Activated naive CD8-positive, alpha-beta T cell treated with anti-CD3 and anti-CD28 coated beads, Interleukin-2, amount 10 ng/mL, durations not matched to agents 7 days and 5 days (primary cell): ENCODE measurements at regions not wholly inside any gene's neighbourhood (a gene's known extent, or its start where the extent isn't known, plus 50 kb on each side); places are given as distances from the start of the nearest gene placed in this dataset.
"Not testable (repeated sequence)": the region's sequence is repeated elsewhere in the genome, so short reads cannot be mapped to it uniquely, and the experiment has no call there.

Experiments
- ATAC-seq: fragments of 150-1000 bp; cut with Tn5 transposase; one replicate; pipeline ENCODE4 v1.10.0; 2021; ENCODE audit warnings: low read depth, moderate library complexity
- POLR2A ChIA-PET: fragments of 350-600 bp; sonication (Branson Sonifier 250); formaldehyde crosslinking; loops from one replicate; lab custom pipeline; 2021; ENCODE audit warnings: antibody characterized with exemption; lab: Charles Lee
- DNase-seq: peaks from one replicate; pipeline ENCODE4 v3.0.0; 2021
- H3K27ac Mint-ChIP-seq: one replicate; pipeline ENCODE4 v1.8.0; 2022; ENCODE audit warnings: mild to moderate bottlenecking, mixed read lengths
- H3K27me3 Mint-ChIP-seq: one replicate; pipeline ENCODE4 v1.8.0; 2022; ENCODE audit warnings: mild to moderate bottlenecking, moderate library complexity, mixed read lengths
- H3K36me3 Mint-ChIP-seq: one replicate; pipeline ENCODE4 v1.8.0; 2021; ENCODE audit warnings: mild to moderate bottlenecking, mixed read lengths
- H3K4me1 Mint-ChIP-seq: one replicate; pipeline ENCODE4 v1.8.0; 2021; ENCODE audit warnings: mixed read lengths
- H3K4me3 Mint-ChIP-seq: one replicate; pipeline ENCODE4 v1.8.0; 2022; ENCODE audit warnings: mild to moderate bottlenecking, moderate library complexity, mixed read lengths
- H3K9me3 Mint-ChIP-seq: one replicate; pipeline ENCODE4 v1.8.0; 2021; ENCODE audit warnings: mixed read lengths

DNA sequence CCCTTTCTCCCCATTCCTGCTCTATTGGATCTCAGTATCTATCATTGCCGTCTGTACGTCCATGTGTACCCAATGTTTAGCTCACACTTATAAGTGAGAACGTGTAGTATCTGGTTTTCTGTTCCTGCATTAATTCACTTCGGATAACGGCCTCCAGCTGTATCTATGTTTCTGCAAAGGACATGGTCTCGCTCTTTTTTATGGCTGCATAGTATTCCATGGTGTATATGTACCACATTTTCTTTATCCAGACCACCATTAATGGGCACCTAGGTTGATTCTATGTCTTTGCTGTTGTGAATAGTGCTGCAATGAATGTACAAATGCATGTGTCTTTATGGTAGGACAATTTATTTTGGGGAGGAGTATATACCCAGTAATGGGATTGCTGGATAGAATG lies 94.4 kb upstream of the MPP7 start:
- H3K27me3 Mint-ChIP-seq, result peaks cover 5% of the 10 kb centered on the region
- ATAC-seq (no peak), DNase-seq (no peak)
- H3K4me1 Mint-ChIP-seq, result peaks cover 3% of the 10 kb centered on the region
- POLR2A ChIA-PET, result no interaction called here
- no peaks in the 10 kb centered on the region for H3K9me3 Mint-ChIP-seq
- no peak overlapping the region for H3K27ac Mint-ChIP-seq
- no peaks in the 10 kb centered on the region for H3K36me3 Mint-ChIP-seq
- no peak overlapping the region for H3K4me3 Mint-ChIP-seq

DNA sequence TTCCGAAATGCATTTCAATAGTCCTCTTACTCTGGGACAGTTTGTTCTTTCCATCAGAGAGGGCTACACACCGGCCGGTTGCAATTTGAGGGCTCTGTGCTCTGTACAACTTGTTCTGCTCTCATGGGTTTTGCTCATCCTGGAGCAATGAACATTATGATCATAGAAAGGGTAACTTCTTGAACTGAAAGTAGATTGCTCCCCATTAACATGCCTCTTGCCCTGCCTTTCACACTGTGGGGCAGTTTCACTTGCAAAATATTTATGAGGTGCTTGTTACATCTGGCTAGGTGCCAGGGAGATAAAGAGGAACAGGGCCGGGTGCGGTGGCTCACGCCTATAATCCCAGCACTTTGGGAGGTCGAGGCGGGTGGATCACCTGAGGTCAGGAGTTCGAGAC lies 97.3 kb upstream of the MPP7 start:
- H3K4me1 Mint-ChIP-seq, result peaks cover 2% of the 10 kb centered on the region
- H3K36me3 Mint-ChIP-seq, result no peaks in the 10 kb centered on the region
- peaks cover 5% of the 10 kb centered on the region for H3K27me3 Mint-ChIP-seq
- ATAC-seq (no peak), DNase-seq (no peak)
- no peak overlapping the region for H3K4me3 Mint-ChIP-seq
- POLR2A ChIA-PET, result no interaction called here
- no peaks in the 10 kb centered on the region for H3K9me3 Mint-ChIP-seq
- no peak overlapping the region for H3K27ac Mint-ChIP-seq

DNA sequence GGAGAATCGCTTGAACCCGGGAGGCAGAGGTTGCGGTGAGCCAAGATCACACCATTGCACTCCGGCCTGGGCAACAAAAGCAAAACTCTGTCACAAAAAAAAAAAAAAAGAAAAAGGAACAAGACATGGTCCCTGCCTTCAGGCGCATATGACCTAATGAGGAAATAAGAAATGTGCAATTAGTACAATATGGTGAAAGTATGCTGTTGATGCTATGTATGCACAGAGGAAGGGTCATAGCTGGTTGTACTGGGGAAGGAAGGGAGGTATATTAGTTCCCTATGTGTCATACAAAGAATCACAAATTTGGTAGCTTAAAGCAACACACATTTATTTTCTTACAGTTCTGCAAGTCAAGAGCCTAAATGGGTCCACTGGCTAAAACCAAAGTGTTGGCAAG lies 97.8 kb upstream of the MPP7 start:
- peaks cover 2% of the 10 kb centered on the region for H3K27me3 Mint-ChIP-seq
- no peak overlapping the region for H3K27ac Mint-ChIP-seq
- H3K4me1 Mint-ChIP-seq, result peaks cover 2% of the 10 kb centered on the region
- DNase-seq (no peak), ATAC-seq (no peak)
- POLR2A ChIA-PET, result interaction anchor here (0.7 kb wide), 1 partner anchor 1210 kb away, joined by 4 read pairs; no protein-coding TSS in a partner anchor
- H3K4me3 Mint-ChIP-seq, result no peak overlapping the region
- no peaks in the 10 kb centered on the region for H3K36me3 Mint-ChIP-seq
- no peaks in the 10 kb centered on the region for H3K9me3 Mint-ChIP-seq

DNA sequence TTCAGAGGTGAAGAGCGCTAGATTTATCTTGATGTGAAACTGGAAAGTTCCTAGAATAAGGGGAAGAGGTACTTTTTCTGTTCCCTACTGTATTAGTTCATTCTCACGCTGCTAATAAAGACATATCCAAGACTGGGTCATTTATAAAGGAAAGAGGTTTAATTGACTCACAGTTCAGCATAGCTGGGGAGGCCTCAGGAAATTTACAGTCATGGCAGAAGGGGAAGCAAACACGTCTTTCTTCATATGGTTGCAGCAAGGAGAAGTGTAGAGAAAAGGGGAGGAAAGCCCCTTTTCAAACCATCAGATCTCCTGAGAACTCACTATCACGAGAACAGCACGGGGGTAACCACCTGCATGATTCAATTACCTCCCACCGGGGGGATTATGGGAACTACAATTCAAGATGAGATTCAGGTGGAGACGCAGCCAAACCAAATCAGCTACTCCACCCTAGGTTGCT lies 99.8 kb upstream of the MPP7 start:
- H3K9me3 Mint-ChIP-seq, H3K27me3 Mint-ChIP-seq, ATAC-seq, H3K4me1 Mint-ChIP-seq, H3K27ac Mint-ChIP-seq, POLR2A ChIA-PET, DNase-seq, H3K4me3 Mint-ChIP-seq, H3K36me3 Mint-ChIP-seq: not testable (repeated sequence)

DNA sequence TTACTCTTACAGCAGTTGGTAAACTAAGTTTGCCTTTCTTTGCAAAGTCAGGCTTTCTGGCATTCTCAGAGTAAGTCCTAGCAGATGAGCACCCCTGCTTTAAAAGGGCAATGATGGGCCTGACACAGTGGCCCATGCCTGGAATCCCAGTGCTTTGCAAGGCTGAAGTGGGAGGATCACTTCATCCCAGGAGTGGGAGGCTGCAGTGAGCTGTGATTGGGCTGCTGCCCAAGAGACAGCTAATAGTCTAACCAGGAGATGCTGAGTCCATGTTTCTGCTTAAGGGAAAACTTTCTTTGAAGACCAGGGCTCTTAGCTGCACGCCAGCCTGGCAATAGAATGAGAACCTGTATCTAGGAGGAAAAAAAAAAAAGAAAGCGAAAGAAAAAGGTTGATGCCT lies 100.2 kb upstream of the MPP7 start:
- Mint-ChIP-seq H3K36me3 (no peaks in the 10 kb centered on the region), H3K4me1 (peaks cover 2% of the 10 kb centered on the region), H3K4me3 (no peak overlapping the region), H3K27me3 (no peaks in the 10 kb centered on the region), H3K9me3 (no peaks in the 10 kb centered on the region), H3K27ac (no peak overlapping the region)
- ATAC-seq (no peak), DNase-seq (no peak)
- POLR2A ChIA-PET, result no interaction called here

DNA sequence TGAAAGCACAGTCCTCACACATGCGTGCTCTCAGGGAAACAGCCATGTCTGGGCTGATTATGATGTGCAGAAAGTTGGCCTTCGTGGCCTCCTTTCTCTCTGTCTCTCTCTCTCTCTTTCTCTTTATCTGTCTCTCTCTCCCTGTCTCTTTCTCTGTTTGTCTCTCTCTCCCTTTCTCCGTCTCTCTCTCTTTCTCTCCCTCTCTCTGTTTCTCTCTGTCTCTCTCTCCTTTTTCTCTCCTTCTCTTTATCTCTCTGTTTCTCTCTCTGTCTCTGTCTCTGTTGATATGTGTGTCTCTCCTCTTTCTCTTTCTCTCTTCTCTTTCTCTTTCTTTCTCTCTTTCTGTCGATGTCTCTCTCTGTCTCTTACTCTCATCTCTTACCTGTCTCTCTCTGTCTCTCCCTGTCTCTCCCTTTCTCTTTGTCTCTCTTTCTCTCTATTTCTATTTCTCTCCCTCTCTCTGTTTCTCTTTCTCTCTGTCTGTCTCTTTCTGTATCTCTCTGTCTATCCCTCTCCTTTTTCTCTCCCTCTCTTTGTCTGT lies 105.4 kb upstream of the MPP7 start:
- POLR2A ChIA-PET, result no interaction called here
- H3K27ac Mint-ChIP-seq, result no peak overlapping the region
- H3K36me3 Mint-ChIP-seq, result no peaks in the 10 kb centered on the region
- H3K27me3 Mint-ChIP-seq, result peaks cover 7% of the 10 kb centered on the region
- peaks cover under 1% of the 10 kb centered on the region for H3K9me3 Mint-ChIP-seq
- H3K4me3 Mint-ChIP-seq, result no peak overlapping the region
- DNase-seq (no peak), ATAC-seq (no peak)
- peaks cover 1% of the 10 kb centered on the region for H3K4me1 Mint-ChIP-seq

DNA sequence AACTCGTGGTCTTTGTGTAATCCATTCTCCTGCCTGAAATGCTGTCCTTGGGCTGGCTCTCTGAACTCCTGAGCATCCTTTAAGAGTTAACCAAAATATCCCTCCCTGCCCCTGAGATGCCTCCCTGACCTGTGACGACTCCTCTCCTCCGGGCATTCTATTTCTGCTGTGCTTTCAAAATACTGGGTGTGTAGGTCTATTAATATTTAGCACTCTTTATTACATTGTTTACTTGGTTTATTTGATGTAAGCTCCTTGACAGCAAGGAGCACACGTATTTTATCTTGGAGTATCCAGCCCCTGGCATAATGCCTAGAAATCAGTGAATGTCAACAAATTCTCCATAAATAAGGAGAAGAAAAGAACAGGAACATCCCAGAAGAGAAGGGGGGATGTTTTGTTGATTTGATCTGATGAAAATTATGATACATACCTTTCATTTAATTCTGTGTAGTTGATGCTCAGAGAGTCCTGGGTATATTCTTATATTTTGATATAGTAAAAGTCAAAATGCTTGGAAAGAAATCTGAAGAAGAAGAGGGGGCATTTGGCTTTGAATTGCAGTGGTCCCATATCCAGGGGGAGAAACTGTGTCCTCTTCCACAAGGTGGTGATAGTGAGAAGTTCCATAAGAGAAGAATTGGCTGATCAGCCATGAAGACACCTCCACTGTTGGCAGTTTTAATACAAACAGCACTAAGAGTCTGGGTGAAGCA lies 107.7 kb upstream of the MPP7 start:
- Mint-ChIP-seq H3K27me3 (peaks cover 7% of the 10 kb centered on the region), H3K4me1 (peaks cover 1% of the 10 kb centered on the region), H3K9me3 (peaks cover 3% of the 10 kb centered on the region), H3K4me3 (no peak overlapping the region), H3K36me3 (no peaks in the 10 kb centered on the region), H3K27ac (no peak overlapping the region)
- no peak for ATAC-seq
- POLR2A ChIA-PET, result no interaction called here
- DNase-seq, result no peak

DNA sequence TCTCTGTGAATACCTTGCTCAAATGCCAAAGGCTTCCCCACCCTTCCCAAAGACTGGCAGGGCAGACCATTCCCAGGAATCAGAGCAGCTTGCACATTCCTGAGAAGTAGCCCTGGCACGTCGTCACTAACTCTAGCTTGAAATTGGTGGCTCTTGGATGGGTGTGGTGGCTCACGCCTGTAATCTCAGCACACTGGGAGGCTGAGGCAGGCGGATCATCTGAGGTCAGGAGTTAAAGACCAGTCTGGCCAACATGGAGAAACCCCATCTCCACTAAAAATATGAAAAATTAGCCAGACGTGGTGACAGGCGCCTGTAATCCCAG lies 108.2 kb upstream of the MPP7 start:
- Mint-ChIP-seq H3K27ac (no peak overlapping the region), H3K27me3 (peaks cover 9% of the 10 kb centered on the region), H3K4me1 (peaks cover 1% of the 10 kb centered on the region), H3K4me3 (no peak overlapping the region), H3K36me3 (no peaks in the 10 kb centered on the region), H3K9me3 (peaks cover 3% of the 10 kb centered on the region)
- POLR2A ChIA-PET, result no interaction called here
- DNase-seq (no peak), ATAC-seq (no peak)

DNA sequence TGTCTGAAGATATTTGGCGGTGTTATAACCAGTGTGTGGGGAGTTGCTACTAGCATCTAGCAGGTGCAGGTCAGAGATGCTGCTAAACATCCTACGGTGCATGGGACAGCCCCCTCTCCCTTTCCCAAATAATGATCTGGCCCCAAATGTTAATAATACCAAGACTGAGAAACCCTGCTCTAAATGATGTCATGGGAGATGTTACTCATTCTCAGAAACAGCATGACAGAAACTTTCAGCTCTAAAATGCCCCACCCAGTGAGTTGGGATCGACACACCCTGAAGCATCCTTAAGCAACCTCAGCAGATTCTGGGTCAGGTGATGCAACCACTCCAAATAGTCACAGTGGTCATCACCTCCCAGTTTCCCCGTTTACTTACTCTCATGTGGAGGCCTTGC lies 108.8 kb upstream of the MPP7 start:
- H3K4me3 Mint-ChIP-seq, result no peak overlapping the region
- H3K9me3 Mint-ChIP-seq, result peaks cover 3% of the 10 kb centered on the region
- DNase-seq (no peak), ATAC-seq (no peak)
- peaks cover 11% of the 10 kb centered on the region for H3K27me3 Mint-ChIP-seq
- POLR2A ChIA-PET, result no interaction called here
- H3K27ac Mint-ChIP-seq, result no peak overlapping the region
- H3K36me3 Mint-ChIP-seq, result no peaks in the 10 kb centered on the region
- peaks cover 1% of the 10 kb centered on the region for H3K4me1 Mint-ChIP-seq

DNA sequence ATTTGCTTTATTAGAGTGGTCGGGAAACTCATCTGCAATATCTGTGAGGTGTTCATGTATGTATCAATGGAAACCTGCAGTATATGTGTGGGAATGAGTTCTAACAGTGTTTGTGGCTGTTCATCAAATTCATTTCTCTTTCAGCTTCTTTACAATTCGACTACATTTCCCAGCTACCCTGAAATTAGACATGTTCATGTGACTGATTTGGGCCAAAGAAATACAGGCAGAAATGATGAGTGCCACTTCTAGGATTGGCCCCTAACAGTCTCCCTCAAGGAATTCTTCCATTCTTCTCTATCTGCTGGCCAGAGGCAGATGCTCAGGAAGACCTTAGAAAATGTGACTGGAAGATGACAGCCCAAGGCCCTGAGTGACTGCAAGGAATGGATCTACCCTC lies 114.8 kb upstream of the WAC start:
- Mint-ChIP-seq H3K9me3 (peaks cover 3% of the 10 kb centered on the region), H3K4me3 (no peak overlapping the region), H3K36me3 (no peaks in the 10 kb centered on the region), H3K27ac (no peak overlapping the region), H3K4me1 (no peaks in the 10 kb centered on the region), H3K27me3 (peaks cover 12% of the 10 kb centered on the region)
- POLR2A ChIA-PET, result no interaction called here
- ATAC-seq (no peak), DNase-seq (no peak)

DNA sequence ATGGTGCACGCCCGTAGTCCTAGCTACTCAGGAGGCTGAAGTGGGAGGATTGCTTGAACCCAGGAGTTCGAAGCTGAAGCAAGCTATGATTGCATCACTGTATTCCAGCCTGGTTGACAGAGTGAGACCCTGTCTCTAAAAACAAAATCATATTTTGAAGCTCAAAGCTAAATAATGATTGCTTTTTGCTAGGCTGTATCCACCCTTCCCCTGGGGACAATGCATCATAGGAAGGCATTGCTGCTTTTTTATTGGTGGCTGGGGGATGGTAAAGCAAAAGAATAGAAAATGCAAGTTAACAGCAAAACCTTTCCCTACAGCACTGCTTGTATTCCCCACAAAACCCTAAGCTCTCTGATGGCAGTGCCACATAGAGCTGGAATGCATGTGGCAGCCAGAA lies 107.5 kb upstream of the WAC start:
- Mint-ChIP-seq H3K9me3 (no peaks in the 10 kb centered on the region), H3K27ac (no peak overlapping the region), H3K4me1 (peaks cover 1% of the 10 kb centered on the region), H3K27me3 (peaks cover 9% of the 10 kb centered on the region), H3K4me3 (no peak overlapping the region), H3K36me3 (no peaks in the 10 kb centered on the region)
- POLR2A ChIA-PET, result no interaction called here
- ATAC-seq (no peak), DNase-seq (no peak)

DNA sequence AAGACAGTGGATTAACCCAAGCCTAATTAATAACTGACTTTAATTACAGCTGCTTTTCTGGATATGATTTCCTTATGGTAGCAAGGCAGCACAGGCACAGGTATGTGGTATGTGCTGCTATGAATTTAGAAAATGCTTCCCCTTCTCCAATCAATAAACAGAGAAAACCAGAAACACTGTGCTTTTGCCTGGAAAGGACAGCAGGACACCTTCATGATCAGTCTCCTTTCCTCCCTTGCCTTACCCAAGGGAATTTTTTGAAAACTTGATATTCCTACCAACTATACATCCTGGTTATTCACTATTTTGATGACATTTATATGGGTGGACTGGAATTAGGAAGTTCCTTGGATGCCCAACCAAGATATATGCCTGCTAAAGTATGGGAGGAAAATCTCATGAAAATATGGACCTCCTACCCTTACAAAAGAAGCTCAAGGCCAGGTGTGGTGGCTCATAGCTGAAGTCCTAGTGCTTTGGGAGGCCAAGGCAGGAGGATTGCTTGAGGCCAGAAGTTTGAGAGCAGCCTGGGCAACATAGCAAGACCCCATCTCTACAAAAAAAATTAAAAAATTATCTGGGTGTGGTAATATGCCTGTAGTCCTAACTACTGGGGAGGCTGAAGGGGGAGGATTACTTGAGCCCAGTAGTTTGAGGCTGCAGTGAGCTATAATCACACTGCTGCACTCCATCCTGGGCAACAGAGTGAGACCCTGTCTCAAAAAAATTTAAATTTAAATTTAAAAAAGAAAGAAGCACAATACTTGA lies 106.3 kb upstream of the WAC start:
- no peaks in the 10 kb centered on the region for H3K9me3 Mint-ChIP-seq
- POLR2A ChIA-PET, result no interaction called here
- H3K27me3 Mint-ChIP-seq, result peaks cover 9% of the 10 kb centered on the region
- no peak for ATAC-seq
- no peak overlapping the region for H3K27ac Mint-ChIP-seq
- H3K4me3 Mint-ChIP-seq, result no peak overlapping the region
- H3K4me1 Mint-ChIP-seq, result peaks cover 1% of the 10 kb centered on the region
- no peak for DNase-seq
- no peaks in the 10 kb centered on the region for H3K36me3 Mint-ChIP-seq

DNA sequence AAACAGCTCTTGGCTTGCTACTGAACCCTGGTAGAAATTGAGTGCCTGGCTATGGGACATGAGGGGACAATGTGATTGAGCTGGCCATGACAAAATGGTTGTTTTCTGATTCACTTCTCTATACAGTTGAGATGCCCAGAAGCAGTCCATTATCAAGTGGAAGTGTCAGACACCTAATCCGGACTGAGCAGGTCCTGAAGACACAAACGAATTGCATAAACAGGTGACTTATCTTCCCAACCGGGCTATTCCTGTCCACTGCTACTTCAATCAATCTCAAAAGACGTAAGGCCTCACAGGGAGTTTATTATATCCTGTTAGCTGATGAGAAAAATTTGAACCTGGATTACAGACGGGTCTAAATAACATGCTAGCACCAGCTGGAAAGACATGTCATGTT lies 105.5 kb upstream of the WAC start:
- POLR2A ChIA-PET, result no interaction called here
- no peak overlapping the region for H3K27ac Mint-ChIP-seq
- DNase-seq (no peak), ATAC-seq (no peak)
- H3K9me3 Mint-ChIP-seq, result no peaks in the 10 kb centered on the region
- H3K4me3 Mint-ChIP-seq, result no peak overlapping the region
- peaks cover 3% of the 10 kb centered on the region for H3K4me1 Mint-ChIP-seq
- no peaks in the 10 kb centered on the region for H3K36me3 Mint-ChIP-seq
- H3K27me3 Mint-ChIP-seq, result peaks cover 9% of the 10 kb centered on the region

DNA sequence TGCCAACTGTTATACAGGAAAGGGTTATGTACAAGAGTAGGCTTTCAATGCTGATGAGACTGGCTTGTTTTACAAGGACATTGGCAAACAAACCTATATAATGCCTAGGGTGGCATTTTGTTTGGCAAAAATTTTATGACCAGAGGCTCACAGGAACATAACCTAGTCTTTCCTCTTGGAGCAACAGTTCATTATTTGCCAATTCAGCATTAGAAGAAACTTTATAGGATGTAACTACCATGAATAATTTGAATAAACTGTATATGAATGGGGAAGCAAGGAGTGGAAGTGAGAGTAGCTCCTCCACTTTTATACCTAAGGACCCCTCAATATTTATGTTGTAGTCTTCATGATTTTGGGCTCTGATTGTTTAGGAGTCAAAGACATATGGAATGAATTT lies 103.9 kb upstream of the WAC start:
- DNase-seq (no peak), ATAC-seq (no peak)
- Mint-ChIP-seq H3K9me3 (no peaks in the 10 kb centered on the region), H3K4me1 (peaks cover 5% of the 10 kb centered on the region), H3K36me3 (no peaks in the 10 kb centered on the region), H3K4me3 (no peak overlapping the region), H3K27ac (no peak overlapping the region), H3K27me3 (peaks cover 6% of the 10 kb centered on the region)
- POLR2A ChIA-PET, result no interaction called here
